GM13976 (cell line): ENCODE measurements at regions not wholly inside any gene's neighbourhood (a gene's known extent, or its start where the extent isn't known, plus 50 kb on each side); places are given as distances from the start of the nearest gene placed in this dataset.

ENCODE experiments used
- DNase-seq: peaks from one replicate; pipeline ENCODE4 v3.0.0; 2012; ENCODE audit warnings: low spot score
- CTCF ChIP-seq: IDR thresholded peaks from 2 replicates; pipeline ENCODE4 v1.5.1; 2012; ENCODE audit warnings: borderline replicate concordance, mild to moderate bottlenecking; ENCODE audit not compliant: insufficient read depth; ENCODE audit errors: extremely low read depth, missing control alignments, control extremely low read depth
- in situ Hi-C: fragments of 300-500 bp; cut with MboI; formaldehyde crosslinking; loops from one replicate; pipeline ENCODE4 v1.12.0; 2022; ENCODE audit warnings: low sequenced_read_pairs, mixed read lengths, inconsistent platforms; ENCODE audit not compliant: unreplicated experiment

GRCh38 chr2:60047347-60047746, 506.1 kb downstream of the BCL11A start:
- in situ Hi-C loops: no loop called here
- no peak for DNase-seq
- no peak for TF ChIP-seq CTCF

GRCh38 chr2:60046529-60046928, 506.9 kb downstream of the BCL11A start:
- in situ Hi-C loops: no loop called here
- DNase-seq: no peak
- no peak for TF ChIP-seq CTCF

GRCh38 chr2:60045456-60045855, 508.0 kb downstream of the BCL11A start:
- in situ Hi-C loops: no loop called here
- no peak for DNase-seq
- TF ChIP-seq CTCF: no peak

GRCh38 chr2:60044484-60044883, 509.0 kb downstream of the BCL11A start:
- in situ Hi-C loops: no loop called here
- TF ChIP-seq CTCF: no peak
- DNase-seq: no peak

- no peak for TF ChIP-seq CTCF
- in situ Hi-C loops: no loop called here
Measured at GRCh38 chr2:60042023-60042422, 511.4 kb downstream of the BCL11A start.

GRCh38 chr2:60033325-60033724, 520.1 kb downstream of the BCL11A start:
- DNase-seq: no peak
- no peak for TF ChIP-seq CTCF
- in situ Hi-C loops: no loop called here

More at GRCh38 chr2:60042023-60042422, 511.4 kb downstream of the BCL11A start:
- DNase-seq: no peak

- in situ Hi-C loops: no loop called here
- DNase-seq: no peak
- TF ChIP-seq CTCF: no peak
Measured at GRCh38 chr2:60029566-60029883, 523.9 kb downstream of the BCL11A start.
